HG03159 (cell line): ENCODE measurements at regions not wholly inside any gene's neighbourhood (a gene's known extent, or its start where the extent isn't known, plus 50 kb on each side); places are given as distances from the start of the nearest gene placed in this dataset.
"Not testable (repeated sequence)": the region's sequence is repeated elsewhere in the genome, so short reads cannot be mapped to it uniquely, and the experiment has no call there.

ENCODE experiments used
- ATAC-seq: cut with Tn5 transposase; IDR thresholded peaks from one replicate; pipeline ENCODE4 v1.9.1; 2021; ENCODE audit warnings: mild to moderate bottlenecking, moderate library complexity; ENCODE audit not compliant: unreplicated experiment

DNA sequence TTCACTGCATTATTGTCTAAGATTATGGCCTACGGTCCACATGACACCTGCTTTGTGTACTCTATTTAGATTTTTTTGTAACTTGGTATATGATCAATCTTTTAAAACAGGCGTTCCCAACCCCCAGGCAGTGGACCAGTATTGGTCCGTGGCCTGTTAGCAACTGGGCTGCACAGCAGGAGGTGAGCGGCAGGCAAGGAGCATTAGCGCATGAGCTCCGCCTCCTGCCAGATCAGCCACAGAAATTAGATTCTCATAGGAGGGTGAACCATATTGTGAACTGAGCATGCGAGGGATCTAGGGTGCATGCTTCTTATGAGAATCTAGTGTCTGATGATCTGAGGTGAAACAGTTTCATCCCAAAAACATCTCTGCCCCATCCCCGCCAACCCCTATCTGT, 228.4 kb upstream of the NR5A2 start:
- no peak for ATAC-seq

DNA sequence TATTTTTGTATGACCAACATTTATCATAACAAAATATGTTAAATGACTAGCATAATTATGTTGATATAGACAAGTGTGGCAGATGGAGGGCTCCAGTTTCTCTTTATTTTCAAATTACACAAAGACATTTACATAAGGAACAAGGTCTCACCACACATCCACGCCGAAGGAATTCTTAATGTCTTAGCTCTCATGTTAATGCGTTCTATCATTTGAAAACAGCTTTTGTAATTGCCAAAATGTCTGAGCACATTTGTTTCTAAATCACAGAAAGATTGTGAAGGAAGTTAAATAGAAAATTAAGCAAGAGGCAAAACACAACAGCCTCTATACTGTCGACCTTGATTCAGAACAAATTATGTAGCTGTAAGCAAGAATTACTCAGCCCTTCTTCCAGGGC, 223.0 kb upstream of the NR5A2 start:
- ATAC-seq = no peak

DNA sequence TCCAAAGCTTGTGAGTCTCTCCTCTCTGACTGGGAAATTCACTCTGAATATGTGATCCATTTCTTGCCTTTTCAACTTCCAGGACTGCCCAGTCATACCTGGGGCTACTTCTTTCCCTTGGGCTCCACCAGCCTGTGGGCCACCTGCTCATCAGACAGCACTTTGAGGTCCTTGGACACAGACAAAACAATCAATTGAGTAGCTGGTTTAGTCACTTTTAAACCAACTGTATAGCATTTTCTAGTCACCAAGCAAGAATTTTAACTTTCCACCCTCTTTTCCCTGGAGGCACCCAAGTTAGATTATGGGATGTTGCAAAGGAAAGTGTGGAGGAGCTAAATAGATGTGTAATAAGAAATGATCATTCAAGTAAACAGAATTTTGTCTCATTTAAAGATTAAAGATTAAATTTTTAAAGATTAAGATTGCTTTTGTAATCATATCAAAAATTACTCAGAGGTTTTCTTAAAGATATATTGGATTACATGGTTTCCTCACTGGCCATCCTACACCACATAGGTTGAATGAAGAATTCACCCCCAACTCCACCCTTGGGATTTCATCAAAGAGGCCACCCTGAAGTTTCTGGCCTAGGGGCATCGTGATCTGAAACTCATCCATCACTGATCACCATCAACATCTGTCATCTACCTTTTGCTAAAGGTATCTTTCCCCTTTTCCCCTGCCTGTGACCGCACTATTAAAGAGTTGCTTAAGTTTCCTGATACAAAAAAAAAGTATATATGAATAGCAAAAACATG, 219.2 kb upstream of the NR5A2 start:
- ATAC-seq = no peak

DNA sequence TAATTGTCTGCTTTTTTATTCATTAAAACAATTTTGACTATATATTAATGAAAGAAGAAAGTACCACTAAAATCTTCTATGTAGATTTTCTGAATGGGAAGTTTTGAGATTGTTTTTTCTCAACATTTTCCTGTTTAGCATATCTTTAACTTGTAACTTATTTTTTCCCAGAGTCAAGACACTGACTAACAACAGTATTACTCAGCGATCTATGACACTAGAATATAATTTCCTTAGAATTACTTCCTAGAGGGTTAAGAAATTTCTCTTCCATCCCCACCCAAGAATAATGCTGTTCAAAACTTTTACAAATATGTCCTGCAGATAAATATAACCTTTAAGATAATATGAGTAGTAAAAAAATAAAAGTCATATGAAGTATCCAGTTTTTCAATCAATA, 218.2 kb upstream of the NR5A2 start:
- no peak for ATAC-seq

DNA sequence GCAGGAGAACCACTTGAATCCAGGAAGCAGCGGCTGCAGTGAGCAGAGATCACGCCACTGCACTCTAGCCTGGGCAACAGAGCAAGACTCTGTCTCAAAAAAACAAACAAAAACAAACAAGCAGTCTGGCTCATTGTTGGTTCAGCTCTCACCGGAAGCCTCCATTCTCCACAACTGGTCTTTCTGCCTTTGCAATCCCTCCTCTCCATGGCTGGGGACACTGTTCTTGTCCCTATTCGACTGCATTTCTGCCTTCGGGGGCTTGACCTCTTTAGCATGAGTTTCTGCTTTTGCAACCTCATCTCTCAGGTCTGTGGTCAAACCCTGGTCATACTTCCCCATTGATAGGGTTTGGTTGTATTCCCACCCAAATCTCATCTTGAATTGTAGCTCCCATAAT, 216.3 kb upstream of the NR5A2 start:
- no peak for ATAC-seq

DNA sequence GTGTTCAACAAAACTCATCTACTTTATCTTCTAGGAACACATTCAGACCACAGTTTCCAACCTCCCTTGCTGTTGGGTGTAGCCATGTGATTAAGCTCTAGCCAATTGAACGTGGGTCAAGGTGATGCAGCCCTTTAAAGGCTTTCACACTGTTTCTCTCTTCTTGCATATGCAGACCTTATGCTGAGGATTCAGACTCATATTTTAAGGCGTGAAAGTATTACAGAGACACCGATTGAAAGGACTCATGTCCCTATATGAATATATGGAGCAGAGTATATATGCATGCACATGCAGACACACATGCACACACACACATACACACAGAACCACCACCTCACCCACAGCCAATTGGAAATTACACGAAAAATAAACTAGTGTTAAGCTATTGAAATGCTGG, 214.3 kb upstream of the NR5A2 start:
- ATAC-seq = no peak

DNA sequence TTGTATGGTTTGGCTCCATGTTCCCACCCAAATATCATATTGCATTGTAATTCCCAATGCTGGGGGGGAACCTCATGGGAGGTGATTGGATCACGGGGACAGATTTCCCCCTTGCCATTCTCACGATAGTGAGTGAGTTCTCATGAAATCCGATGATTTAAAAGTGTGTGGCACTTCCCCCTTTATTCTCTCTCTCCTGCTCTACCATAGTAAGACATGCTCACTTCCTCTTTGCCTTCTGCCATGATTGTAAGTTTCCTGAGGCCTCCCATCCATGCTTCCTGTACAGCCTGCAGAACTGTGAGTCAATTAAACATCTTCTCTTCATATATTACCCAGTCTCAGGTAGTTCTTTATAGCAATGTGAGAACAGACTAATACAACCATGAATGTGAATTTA, 211.6 kb upstream of the NR5A2 start:
- ATAC-seq = no peak

DNA sequence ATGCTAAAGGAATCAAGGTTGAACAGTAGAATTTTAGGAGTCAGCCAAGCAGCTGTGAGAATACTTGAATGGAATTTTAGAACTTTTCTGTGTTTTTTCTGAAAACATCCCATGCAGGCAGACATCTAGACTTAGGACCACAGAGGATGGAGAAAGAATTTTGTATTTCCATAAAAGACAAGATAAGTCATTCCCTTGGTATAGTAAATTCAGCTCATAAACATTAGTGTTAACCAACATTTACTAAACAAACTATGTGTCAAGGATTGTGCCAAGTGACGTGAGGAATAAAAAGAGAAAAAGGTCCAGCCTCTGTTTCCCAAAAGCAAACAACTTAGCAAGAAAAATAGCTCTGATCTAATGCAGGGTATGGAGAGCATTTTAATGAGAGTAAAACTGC, 210.2 kb upstream of the NR5A2 start:
- no peak for ATAC-seq

DNA sequence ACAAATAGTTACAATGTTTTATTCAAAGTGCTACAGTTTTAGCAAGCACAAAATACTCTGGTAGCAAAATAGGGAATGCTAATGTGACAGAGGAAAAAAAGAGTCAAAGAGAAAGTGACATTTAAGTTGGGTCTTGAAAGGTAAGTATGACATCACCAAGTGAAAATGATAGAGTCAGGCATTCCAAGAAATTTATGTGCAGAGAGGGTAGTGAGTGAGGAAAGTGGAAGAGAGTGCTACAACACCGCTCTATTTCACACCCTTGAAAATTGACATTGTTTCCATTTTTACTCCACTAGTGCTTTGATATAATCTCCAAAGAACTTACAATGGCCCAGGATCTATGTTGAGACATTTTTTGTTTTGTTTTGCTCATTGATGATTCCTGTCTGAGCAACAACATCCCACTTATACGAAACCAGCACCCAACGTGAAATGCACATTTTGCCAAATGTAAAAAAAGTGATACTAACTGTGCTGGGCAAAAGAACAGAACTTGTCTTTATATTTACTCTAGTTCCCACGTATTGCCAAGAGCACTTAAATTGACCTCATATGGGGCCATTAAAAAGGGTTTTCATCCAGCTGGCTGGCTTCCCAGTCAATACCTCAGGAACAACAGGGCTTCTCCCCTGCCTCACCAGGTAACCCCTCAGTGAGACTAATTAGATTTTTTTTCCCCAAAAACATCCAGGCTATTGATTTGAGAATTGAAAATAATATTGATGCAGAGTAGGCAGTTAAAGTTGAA, 206.3 kb upstream of the NR5A2 start:
- no peak for ATAC-seq

DNA sequence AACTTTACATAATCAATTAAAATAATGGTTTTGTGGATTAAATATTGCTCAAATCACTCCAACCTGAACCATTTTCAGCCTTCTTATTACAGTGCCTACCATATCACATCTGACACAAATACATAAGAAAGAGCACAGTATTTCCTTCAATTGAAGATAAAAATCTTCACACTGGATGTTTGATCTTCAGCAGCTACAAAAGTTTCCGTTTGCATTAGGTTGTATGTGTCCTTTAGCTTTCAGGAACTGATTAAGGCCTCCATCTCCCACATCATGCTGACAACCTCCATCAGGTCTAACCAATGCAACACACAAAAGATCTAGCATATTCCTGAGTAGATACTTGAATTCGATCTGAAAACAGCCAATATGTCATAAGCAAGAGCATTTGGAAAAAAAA, 195.1 kb upstream of the NR5A2 start:
- no peak for ATAC-seq

DNA sequence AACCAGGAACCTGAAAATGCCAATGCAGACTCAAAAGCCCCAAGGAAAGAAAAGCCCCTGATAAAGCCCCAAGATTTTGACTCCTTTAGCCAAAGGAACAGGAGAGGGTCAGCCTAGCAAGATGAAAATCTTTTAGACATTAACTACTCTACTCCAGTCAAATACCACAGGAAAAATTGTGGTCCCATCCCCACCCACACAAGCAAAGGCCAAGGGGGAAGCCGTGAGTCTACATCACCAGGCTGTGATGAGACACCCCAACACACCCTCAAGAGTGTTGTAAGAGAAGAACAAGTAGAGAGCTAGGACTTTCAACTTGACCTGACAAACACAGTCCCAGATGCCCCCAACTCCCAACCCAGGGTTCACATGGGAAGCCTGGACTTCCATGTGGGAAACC, 192.8 kb upstream of the NR5A2 start:
- ATAC-seq = no peak

DNA sequence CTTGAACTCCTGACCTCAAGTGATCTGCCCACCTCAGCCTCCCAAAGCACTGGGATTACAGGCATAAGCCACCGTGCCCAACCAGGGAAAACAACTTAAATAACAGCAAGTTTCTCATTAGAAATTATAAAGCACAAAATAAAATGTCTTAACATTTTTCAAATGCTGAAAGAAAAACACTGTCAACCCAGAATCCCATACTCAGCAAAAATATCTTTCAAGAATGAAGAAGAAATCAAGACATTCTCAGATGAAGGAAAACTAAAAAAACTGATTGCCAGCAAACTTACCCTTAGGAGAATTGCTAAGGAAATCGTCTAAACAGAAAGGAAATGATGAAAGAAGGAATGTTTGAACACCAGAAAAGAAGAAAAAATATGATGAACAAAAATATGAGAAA, 191.1 kb upstream of the NR5A2 start:
- no peak for ATAC-seq

DNA sequence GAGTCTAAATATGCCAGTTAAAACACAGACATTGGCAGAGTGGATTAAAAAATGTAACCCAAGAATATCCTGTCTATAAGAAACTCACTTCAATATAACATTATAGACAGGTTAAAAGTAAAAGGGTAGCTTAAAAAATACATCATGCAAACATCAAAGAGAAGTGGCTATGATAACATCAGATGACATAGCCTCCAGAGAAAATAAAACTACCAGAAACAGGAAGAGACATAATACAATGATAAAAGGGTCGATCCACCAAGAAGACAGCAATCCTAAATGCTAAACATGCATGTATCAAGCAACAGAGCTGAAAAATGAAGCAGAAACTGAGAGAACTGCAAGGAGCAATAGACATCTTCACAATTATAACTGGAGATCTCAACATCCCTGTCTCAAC, 190.2 kb upstream of the NR5A2 start:
- no peak for ATAC-seq

DNA sequence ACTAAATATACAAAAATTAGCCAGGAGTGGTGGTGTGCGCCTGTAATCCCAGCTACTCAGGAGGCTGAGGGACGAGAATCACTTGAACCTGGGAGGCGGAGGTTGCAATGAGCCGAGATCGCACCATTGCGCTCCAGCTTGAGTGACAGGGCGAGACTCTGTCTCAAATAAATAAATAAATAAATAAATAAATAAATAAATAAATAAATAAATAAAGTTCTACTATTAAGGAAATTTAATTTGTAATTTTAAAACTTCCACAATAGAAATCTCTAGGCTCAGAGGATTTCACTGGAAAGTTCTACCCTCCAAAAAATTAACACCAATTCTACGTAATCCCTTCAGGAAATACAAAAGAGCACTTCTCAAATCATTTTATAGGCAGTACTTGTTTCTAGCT, 187.9 kb upstream of the NR5A2 start:
- not testable (repeated sequence) for ATAC-seq

DNA sequence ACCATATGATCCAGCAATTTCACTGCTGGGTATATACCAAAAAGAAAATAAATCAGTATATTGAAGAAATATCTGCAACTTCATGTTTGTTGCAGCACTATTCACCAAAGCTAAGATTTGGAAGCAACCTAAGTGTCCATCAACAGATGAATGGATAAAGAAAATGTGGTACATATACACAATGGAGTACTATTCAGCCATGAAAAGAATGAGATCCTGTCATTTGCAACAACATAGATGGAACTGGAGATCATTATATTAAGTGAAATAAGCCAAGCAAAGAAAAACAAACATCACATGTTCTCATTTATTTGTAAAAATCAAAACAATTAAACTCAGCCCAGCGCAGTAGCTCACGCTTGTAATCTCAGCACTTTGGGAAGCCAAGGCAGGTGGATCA, 184.4 kb upstream of the NR5A2 start:
- not testable (repeated sequence) for ATAC-seq

DNA sequence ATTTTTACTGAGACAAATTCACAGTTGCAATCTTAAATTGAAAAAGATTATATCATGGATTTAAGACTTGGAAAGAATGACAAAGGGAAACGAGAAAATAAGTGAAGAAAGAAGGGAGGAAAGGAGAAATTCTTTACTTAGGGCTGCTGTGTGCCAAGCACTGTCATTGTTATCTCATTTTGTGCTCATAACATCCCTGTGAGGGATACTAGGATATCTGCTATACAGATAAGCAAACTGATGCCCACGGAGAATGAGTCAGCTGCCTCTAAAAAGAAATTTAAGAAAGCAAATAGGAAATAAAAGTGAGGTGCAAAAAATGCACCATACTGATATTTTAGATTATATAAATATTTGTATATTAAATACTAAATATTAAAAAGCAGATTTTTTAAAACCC, 183.6 kb upstream of the NR5A2 start:
- ATAC-seq = no peak

DNA sequence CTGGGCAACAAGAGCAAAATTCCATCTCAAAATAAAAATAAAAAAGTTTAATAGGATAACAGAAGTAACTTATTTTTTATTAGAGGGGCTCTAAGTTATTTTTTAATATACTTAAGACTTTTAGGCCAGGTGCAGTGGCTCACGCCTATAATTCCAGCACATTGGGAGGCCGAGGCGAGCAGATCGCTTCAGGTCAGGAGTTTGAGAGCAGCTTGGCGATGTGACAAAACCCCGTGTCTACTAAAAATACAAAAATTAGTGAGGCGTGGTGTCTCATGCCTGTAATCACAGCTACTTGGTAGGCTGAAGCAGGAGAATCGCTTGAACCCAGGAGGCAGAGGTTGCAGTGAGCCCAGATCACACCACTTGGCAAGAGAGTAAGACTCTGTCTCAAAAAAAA, 180.5 kb upstream of the NR5A2 start:
- no peak for ATAC-seq

DNA sequence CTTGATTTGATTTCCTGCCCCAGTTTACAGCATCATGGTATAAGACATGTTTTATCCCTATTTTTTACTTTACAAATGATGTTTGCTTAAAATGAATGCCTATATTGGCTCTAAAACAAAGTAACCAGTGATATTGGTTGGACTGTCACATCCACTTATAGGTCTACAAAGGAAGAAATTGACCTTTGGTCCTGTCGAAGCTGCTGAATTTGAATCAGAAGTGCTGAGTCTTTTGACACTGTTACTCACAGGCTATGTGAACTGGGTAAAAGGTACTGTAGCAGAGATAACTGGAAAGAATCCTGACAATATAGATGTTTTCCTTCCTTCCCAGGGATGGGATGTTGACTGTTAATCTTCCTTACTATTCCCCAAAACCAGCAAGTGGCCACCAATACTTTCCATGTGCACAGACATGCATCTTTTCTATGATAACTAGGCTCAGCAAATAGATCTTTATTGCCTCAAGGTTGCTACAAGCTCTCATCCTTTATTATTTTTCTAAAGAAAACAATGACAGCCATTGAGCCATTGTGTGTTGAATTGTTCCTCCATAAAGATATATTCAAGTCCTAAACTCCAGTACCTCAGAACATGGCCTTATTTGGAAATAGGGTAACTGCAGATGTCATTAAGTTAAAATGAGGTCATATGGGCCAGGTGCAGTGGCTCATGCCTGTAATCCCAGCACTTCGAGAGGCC, 175.9 kb upstream of the NR5A2 start:
- no peak for ATAC-seq

DNA sequence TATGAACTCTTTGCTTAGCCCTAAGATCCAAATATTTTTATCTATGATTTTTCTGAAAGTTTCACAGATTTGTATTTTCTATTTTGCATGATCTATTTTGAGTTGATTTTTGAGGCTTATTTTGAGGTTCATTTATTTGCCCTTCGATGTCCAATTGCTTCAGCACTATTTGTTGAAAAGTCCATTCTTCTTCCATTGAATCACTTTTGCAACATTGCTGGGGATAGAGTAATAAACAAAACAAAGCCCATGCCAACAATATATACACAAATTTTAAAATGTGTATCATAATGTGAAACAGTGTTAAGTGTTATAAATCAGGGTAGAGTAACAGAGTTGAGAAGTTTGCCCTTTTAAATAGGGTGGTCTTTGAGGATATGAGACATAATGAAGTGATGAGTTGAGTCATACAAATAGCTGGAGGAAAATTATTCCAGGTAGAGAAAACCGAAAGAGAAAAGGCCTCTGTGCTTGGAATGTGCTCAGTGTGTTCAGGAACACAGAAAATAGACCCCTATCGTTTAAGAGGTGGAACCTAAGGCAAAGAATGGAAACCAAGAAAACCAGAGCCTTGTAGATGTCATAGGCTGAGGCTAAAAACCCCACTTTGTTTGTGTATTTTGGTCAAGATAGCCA, 172.7 kb upstream of the NR5A2 start:
- no peak for ATAC-seq

DNA sequence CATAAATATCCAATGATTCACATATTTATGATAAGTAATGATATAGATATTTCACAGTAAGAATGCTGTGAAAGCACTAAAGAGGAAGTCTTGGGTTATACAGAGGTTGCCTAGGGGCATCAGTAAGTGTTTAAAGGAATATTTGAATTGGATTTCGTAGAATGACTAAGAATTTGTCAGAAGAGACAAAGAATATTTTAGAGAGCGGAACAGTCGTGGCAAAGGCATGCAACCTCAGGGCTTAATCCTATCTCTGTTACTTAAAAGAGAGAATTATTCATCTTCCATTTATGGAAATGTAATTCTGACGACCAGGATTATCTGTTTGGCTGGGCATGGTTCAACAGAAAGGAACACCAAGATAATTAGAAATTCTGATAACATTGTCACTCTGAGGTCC, 171.9 kb upstream of the NR5A2 start:
- no peak for ATAC-seq

DNA sequence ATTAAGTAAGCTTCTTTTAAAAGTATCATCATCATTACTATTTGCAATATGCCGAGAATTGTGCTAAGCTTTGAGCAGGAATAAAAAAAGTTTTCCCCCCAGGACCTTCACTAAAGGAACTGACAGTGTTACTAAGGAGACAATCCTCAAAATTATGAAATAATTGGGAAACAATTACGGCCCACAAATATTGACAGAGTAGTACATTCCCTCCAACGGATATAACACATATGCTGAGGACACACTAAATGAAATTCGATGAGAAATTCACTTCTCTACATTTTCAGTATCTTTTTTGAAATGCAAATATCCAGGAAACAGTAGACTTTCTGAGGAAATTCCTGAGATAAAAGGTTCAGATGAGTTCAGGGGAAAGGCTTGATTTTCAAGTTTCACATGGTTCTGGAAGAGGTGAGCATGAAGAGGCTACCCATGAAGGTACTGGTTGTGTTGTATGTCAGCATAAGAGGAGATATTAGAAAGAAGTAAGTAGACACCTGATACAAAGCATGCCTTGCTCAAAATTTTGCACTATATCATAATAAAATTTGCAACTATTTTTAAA, 171.2 kb upstream of the NR5A2 start:
- ATAC-seq = no peak
